ENCODE measurements at regions not wholly inside any gene's neighbourhood (a gene's known extent, or its start where the extent isn't known, plus 50 kb on each side); places are given as distances from the start of the nearest gene placed in this dataset.

GRCh38 chr22:27624705-27625104 is 176.9 kb downstream of the MN1 start:
- no peak for DNase-seq (ENCODE audit: low read depth)

GRCh38 chr22:27625769-27626674 is 175.5 kb downstream of the MN1 start:
- DNase-seq (ENCODE audit: low read depth), result no peak

- no peak for DNase-seq (ENCODE audit: low read depth)
Observed at GRCh38 chr22:27626675-27627443, 174.7 kb downstream of the MN1 start.

GRCh38 chr22:27627444-27627833 is 174.1 kb downstream of the MN1 start:
- no peak for DNase-seq (ENCODE audit: low read depth)

GRCh38 chr22:27627901-27628300 is 173.7 kb downstream of the MN1 start:
- DNase-seq (ENCODE audit: low read depth), result no peak

GRCh38 chr22:27628341-27628740 is 173.2 kb downstream of the MN1 start:
- no peak for DNase-seq (ENCODE audit: low read depth)

- no peak for DNase-seq (ENCODE audit: low read depth)
Observed at GRCh38 chr22:27628891-27629631, 172.5 kb downstream of the MN1 start.

GRCh38 chr22:27629908-27630673 is 171.5 kb downstream of the MN1 start:
- DNase-seq (ENCODE audit: low read depth), result no peak

- DNase-seq (ENCODE audit: low read depth), result no peak
Observed at GRCh38 chr22:27630754-27631153, 170.8 kb downstream of the MN1 start.

- DNase-seq (ENCODE audit: low read depth), result no peak
Observed at GRCh38 chr22:27631641-27632040, 169.9 kb downstream of the MN1 start.

GRCh38 chr22:27632451-27633295 is 168.9 kb downstream of the MN1 start:
- no peak for DNase-seq (ENCODE audit: low read depth)

- no peak for DNase-seq (ENCODE audit: low read depth)
Observed at GRCh38 chr22:27633296-27633871, 168.2 kb downstream of the MN1 start.

GRCh38 chr22:27634043-27634740 is 167.4 kb downstream of the MN1 start:
- no peak for DNase-seq (ENCODE audit: low read depth)

GRCh38 chr22:27635435-27635834 is 166.1 kb downstream of the MN1 start:
- DNase-seq (ENCODE audit: low read depth), result no peak

GRCh38 chr22:27635852-27636251 is 165.7 kb downstream of the MN1 start:
- DNase-seq (ENCODE audit: low read depth), result no peak

- DNase-seq (ENCODE audit: low read depth), result no peak
Observed at GRCh38 chr22:27636716-27637508, 164.6 kb downstream of the MN1 start.

- no peak for DNase-seq (ENCODE audit: low read depth)
Observed at GRCh38 chr22:27637604-27638003, 164.0 kb downstream of the MN1 start.

- no peak for DNase-seq (ENCODE audit: low read depth)
Observed at GRCh38 chr22:27638329-27639233, 163.0 kb downstream of the MN1 start.
